ENCODE measurements at regions not wholly inside any gene's neighbourhood (a gene's known extent, or its start where the extent isn't known, plus 50 kb on each side); places are given as distances from the start of the nearest gene placed in this dataset.

- TF ChIP-seq CTCF (IDR thresholded peaks at IDR 0.05) (no peak), POLR2AphosphoS5 (IDR thresholded peaks at IDR 0.05; ENCODE audit: insufficient read depth in 1 of 2, low read depth in 1 of 2) (no peak)
These were observed 101.7 kb downstream of the TMEM100 start for GRCh38 chr17:55620945-55621344.

Data from vagina (tissue), 2 donors.